Neural cell (in vitro differentiated cells): ENCODE measurements at regions not wholly inside any gene's neighbourhood (a gene's known extent, or its start where the extent isn't known, plus 50 kb on each side); places are given as distances from the start of the nearest gene placed in this dataset.
A peak's percentile ranks its signal among the peaks of the same experiment; 100 is the strongest.

ENCODE experiments used
- H2AFZ ChIP-seq: fragments of 200-600, 300-800 bp; sonication (generic), shearing (Covaris generic); 2 replicates; pipeline ENCODE4 v1.6.0; 2014; ENCODE audit warnings: low read depth, mild to moderate bottlenecking, antibody characterized with exemption, low read length, moderate library complexity
- H3F3A ChIP-seq: fragments of 200-600 bp; shearing (Covaris generic); 2 replicates; pipeline ENCODE4 v1.6.1; 2016; ENCODE audit warnings: mild to moderate bottlenecking, moderate library complexity, mixed read lengths, antibody characterized with exemption, low read length; ENCODE audit not compliant: insufficient read depth, poor library complexity, severe bottlenecking
- H3K27ac ChIP-seq: fragments of 200-600, 300-800 bp; sonication (generic), shearing (Covaris generic); 2 replicates; pipeline ENCODE4 v1.5.1; 2014; ENCODE audit warnings: mild to moderate bottlenecking, low read length, moderate library complexity
- H3K27me3 ChIP-seq: fragments of 300-800, 200-600 bp; sonication (generic), shearing (Covaris generic); 2 replicates; pipeline ENCODE4 v1.6.0; 2014; ENCODE audit warnings: mild to moderate bottlenecking, low read depth, low read length, moderate library complexity; ENCODE audit not compliant: insufficient read depth
- H3K36me3 ChIP-seq: fragments of 300-800, 200-600 bp; sonication (generic), shearing (Covaris generic); 2 replicates; pipeline ENCODE4 v1.5.1; 2014; ENCODE audit warnings: mild to moderate bottlenecking, antibody characterized with exemption, low read length, moderate library complexity; ENCODE audit not compliant: insufficient read depth
- H3K4me2 ChIP-seq: fragments of 300-800, 200-600 bp; sonication (generic), shearing (Covaris generic); 2 replicates; pipeline ENCODE4 v1.6.0; 2014; ENCODE audit warnings: mild to moderate bottlenecking, low read length
- H3K4me3 ChIP-seq: fragments of 300-800, 200-600 bp; sonication (generic), shearing (Covaris generic); 2 replicates; pipeline ENCODE4 v1.5.1; 2014; ENCODE audit warnings: mild to moderate bottlenecking, low read length, moderate library complexity
- H3K79me2 ChIP-seq: fragments of 200-600 bp; shearing (Covaris generic); replicated peaks from 2 replicates; pipeline ENCODE4 v1.6.0; 2014; ENCODE audit warnings: mild to moderate bottlenecking, low read length, moderate library complexity; ENCODE audit not compliant: insufficient read depth
- H3K9ac ChIP-seq: fragments of 300-800, 200-600 bp; sonication (generic), shearing (Covaris generic); 2 replicates; pipeline ENCODE4 v1.6.1; 2016; ENCODE audit warnings: mild to moderate bottlenecking, low read length, mixed read lengths
- H3K9me2 ChIP-seq: fragments of 200-600 bp; shearing (Covaris generic); 2 replicates; pipeline ENCODE4 v1.6.1; 2016; ENCODE audit warnings: mild to moderate bottlenecking, low read length, mixed read lengths; ENCODE audit not compliant: insufficient read depth
- H3K9me3 ChIP-seq: fragments of 200-600, 300-800 bp; sonication (generic), shearing (Covaris generic); 2 replicates; pipeline ENCODE4 v1.6.1; 2016; ENCODE audit warnings: mild to moderate bottlenecking, mixed run types, low read length, moderate library complexity, mixed read lengths
- H4K20me1 ChIP-seq: fragments of 200-600 bp; shearing (Covaris generic); 2 replicates; pipeline ENCODE4 v1.6.1; 2016; ENCODE audit warnings: mild to moderate bottlenecking, mixed run types; ENCODE audit not compliant: insufficient read depth
- EP300 ChIP-seq: fragments of 450-650 bp; conservative IDR thresholded peaks from 2 replicates; pipeline ENCODE4 v1.6.1; 2014; ENCODE audit warnings: antibody characterized with exemption, mild to moderate bottlenecking, moderate library complexity; ENCODE audit not compliant: poor library complexity, severe bottlenecking
- EZH2 ChIP-seq: fragments of 200-600, 300-800 bp; shearing (Covaris generic), sonication (generic); IDR thresholded peaks from 2 replicates; pipeline ENCODE4 v1.6.1; 2014; ENCODE audit warnings: antibody characterized with exemption, low read length, borderline replicate concordance, mild to moderate bottlenecking; ENCODE audit not compliant: insufficient read depth, poor library complexity, severe bottlenecking
- MXI1 ChIP-seq: fragments of 450-650 bp; conservative IDR thresholded peaks from 2 replicates; pipeline ENCODE4 v1.6.1; 2014; ENCODE audit warnings: antibody characterized with exemption, mild to moderate bottlenecking; ENCODE audit not compliant: poor library complexity, severe bottlenecking
- POLR2AphosphoS5 ChIP-seq: IDR thresholded peaks from 2 replicates; pipeline ENCODE4 v1.6.1; 2012
- RAD21 ChIP-seq: fragments of 450-650 bp; conservative IDR thresholded peaks from 2 replicates; pipeline ENCODE4 v1.6.1; 2014; ENCODE audit warnings: antibody characterized with exemption, mild to moderate bottlenecking, moderate library complexity
- SMC3 ChIP-seq: fragments of 450-650 bp; conservative IDR thresholded peaks from 2 replicates; pipeline ENCODE4 v1.6.1; 2014; ENCODE audit warnings: antibody characterized with exemption, mild to moderate bottlenecking, moderate library complexity; ENCODE audit not compliant: poor library complexity
- TAF1 ChIP-seq: IDR thresholded peaks from 2 replicates; pipeline ENCODE4 v1.6.1; 2012; ENCODE audit warnings: low read depth
- TF ChIP-seq, protein P1 (sequence below): IDR thresholded peaks from 2 replicates; pipeline ENCODE4 v1.6.1; 2012; ENCODE audit warnings: borderline replicate concordance
- TF ChIP-seq, protein P2 (sequence below): fragments of 450-650 bp; IDR thresholded peaks from 2 replicates; pipeline ENCODE4 v1.5.1; 2014; ENCODE audit warnings: antibody characterized with exemption, mild to moderate bottlenecking, moderate library complexity; ENCODE audit not compliant: poor library complexity, severe bottlenecking

DNA sequence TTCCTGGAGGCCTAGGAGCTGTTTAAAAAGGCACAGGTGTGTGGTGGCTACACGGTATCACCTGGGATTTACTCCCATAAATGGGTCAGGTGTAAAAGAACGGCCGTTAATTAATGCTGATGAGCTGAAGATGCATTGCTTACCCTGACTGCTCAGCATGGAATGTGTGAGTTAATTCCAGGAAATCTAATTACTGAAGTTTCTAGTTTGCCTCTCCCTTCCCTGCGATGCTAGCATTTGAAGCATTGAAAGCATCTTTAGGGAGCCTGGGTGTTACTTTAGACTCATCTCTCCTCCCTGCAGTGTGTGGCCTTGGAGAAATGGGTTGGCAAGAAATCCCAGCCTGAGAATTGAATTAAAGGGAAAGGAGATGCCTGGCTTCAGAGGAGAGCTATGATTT, 415.9 kb downstream of the FUT8 start:
- Histone ChIP-seq H4K20me1 (no peaks in the 10 kb centered on the region), H3K4me2 (no peak overlapping the region), H3K9me3 (no peaks in the 10 kb centered on the region), H3K9me2 (no peaks in the 10 kb centered on the region), H3K27me3 (no peaks in the 10 kb centered on the region), H3K27ac (no peak overlapping the region), H3K4me3 (no peak overlapping the region), H3K79me2 (no peaks in the 10 kb centered on the region), H3K36me3 (no peaks in the 10 kb centered on the region), H2AFZ (no peak overlapping the region), H3F3A (no peaks in the 10 kb centered on the region), H3K9ac (no peak overlapping the region)
- TF ChIP-seq TAF1, result no peak

DNA sequence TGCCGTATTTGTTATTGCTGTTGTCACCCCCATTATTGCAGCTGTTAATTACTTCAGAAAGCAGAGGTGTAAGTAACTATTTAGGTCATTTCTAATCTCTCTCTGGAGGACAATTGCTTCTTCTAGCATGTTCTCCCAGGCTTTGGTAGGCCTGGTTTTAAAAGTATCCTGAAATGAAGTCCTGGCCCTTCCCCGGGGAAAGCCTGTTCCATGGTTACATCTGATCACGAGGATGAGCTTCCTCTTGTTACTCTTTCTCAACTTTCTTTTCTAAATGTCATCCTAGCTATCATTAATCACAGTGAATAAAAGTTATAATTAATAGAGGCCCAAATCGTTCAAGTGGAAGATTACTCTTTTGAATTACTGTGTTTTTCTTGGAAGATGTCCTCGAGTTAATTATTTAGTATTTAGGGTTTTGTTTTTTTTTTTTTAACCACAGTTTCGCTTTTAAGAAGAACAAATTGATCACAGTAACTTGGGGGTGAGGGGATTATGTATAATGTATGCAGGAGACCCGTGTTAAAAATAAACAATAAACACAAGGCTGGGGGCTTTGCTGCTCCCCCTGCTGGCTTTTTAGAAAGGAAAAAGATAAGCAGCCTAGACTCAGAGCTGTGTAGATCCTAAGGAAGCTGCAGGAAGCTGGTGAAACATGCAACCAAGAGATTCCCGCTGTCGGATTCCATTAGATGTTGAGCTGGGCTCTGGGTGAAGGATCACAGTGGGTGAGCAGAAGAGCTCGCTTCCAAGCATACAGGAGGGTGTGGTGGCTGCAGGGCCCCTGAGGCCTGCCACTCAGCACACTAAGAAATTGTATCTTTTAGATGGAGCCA, 420.1 kb downstream of the FUT8 start:
- Histone ChIP-seq H3K4me2 (no peak overlapping the region), H3K27ac (no peak overlapping the region), H3K27me3 (no peaks in the 10 kb centered on the region), H3F3A (no peaks in the 10 kb centered on the region), H3K4me3 (no peak overlapping the region), H3K9me3 (no peaks in the 10 kb centered on the region), H2AFZ (no peak overlapping the region), H3K9me2 (no peaks in the 10 kb centered on the region), H4K20me1 (no peaks in the 10 kb centered on the region), H3K36me3 (no peaks in the 10 kb centered on the region), H3K9ac (no peak overlapping the region), H3K79me2 (no peaks in the 10 kb centered on the region)
- TF ChIP-seq, protein P1, sequence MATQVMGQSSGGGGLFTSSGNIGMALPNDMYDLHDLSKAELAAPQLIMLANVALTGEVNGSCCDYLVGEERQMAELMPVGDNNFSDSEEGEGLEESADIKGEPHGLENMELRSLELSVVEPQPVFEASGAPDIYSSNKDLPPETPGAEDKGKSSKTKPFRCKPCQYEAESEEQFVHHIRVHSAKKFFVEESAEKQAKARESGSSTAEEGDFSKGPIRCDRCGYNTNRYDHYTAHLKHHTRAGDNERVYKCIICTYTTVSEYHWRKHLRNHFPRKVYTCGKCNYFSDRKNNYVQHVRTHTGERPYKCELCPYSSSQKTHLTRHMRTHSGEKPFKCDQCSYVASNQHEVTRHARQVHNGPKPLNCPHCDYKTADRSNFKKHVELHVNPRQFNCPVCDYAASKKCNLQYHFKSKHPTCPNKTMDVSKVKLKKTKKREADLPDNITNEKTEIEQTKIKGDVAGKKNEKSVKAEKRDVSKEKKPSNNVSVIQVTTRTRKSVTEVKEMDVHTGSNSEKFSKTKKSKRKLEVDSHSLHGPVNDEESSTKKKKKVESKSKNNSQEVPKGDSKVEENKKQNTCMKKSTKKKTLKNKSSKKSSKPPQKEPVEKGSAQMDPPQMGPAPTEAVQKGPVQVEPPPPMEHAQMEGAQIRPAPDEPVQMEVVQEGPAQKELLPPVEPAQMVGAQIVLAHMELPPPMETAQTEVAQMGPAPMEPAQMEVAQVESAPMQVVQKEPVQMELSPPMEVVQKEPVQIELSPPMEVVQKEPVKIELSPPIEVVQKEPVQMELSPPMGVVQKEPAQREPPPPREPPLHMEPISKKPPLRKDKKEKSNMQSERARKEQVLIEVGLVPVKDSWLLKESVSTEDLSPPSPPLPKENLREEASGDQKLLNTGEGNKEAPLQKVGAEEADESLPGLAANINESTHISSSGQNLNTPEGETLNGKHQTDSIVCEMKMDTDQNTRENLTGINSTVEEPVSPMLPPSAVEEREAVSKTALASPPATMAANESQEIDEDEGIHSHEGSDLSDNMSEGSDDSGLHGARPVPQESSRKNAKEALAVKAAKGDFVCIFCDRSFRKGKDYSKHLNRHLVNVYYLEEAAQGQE, result no peak
- TF ChIP-seq SMC3, result peak; percentile 31
- TF ChIP-seq RAD21, result peak; percentile 22
- TF ChIP-seq, protein P2, sequence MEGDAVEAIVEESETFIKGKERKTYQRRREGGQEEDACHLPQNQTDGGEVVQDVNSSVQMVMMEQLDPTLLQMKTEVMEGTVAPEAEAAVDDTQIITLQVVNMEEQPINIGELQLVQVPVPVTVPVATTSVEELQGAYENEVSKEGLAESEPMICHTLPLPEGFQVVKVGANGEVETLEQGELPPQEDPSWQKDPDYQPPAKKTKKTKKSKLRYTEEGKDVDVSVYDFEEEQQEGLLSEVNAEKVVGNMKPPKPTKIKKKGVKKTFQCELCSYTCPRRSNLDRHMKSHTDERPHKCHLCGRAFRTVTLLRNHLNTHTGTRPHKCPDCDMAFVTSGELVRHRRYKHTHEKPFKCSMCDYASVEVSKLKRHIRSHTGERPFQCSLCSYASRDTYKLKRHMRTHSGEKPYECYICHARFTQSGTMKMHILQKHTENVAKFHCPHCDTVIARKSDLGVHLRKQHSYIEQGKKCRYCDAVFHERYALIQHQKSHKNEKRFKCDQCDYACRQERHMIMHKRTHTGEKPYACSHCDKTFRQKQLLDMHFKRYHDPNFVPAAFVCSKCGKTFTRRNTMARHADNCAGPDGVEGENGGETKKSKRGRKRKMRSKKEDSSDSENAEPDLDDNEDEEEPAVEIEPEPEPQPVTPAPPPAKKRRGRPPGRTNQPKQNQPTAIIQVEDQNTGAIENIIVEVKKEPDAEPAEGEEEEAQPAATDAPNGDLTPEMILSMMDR, result peak; percentile 33
- TF ChIP-seq EZH2, result no peak
- no peak for TF ChIP-seq POLR2AphosphoS5
- TF ChIP-seq EP300, result no peak
- TF ChIP-seq MXI1, result no peak
- TF ChIP-seq TAF1, result no peak
